HG03139 (cell line): ENCODE measurements at regions not wholly inside any gene's neighbourhood (a gene's known extent, or its start where the extent isn't known, plus 50 kb on each side); places are given as distances from the start of the nearest gene placed in this dataset.

Experiments
- ATAC-seq: cut with Tn5 transposase; IDR thresholded peaks from one replicate; pipeline ENCODE4 v1.9.1; 2021; ENCODE audit not compliant: unreplicated experiment

GRCh38 chr10:78993261-78993945 lies 75.4 kb upstream of the ZMIZ1 start:
- ATAC-seq: no peak

DNA sequence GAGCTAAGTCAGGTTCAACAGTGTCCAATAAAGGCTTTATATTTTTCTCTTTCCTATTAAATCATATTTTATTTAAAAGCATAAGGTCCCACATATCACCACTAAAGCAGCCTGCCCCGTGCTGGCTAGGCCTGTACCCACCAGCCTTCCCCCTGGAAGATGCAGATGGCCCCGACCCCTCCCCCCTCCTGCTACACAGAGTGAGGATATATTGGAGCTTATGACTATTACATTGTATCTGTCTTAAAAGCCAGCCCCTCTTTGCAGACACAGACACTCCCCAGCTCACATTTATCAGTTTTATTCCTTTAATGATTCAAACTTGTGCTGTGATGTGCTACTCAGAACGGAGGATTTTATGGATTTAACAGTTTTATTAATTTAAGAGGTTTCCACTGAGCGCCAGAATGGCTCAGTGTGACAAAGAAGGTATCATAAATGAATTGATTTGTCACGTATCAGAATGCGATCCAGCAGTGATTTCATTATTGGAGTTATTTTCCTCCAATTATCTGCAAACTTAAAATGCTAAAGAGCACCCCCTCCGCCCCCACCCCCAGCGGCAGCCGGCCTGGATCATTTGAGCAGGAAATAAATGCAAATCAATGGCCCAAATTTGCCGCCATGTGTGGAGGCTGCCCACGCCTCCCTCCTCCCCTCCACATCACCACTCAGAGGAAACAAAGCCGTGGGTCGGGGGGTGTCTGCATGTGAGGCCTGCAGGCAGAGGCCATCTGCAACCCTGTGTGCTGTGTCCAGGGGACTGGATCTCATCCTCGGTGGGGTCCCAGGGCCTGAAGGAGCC lies 72.6 kb upstream of the ZMIZ1 start:
- no peak for ATAC-seq

GRCh38 chr10:78996792-78997129 lies 72.0 kb upstream of the ZMIZ1 start:
- no peak for ATAC-seq

DNA sequence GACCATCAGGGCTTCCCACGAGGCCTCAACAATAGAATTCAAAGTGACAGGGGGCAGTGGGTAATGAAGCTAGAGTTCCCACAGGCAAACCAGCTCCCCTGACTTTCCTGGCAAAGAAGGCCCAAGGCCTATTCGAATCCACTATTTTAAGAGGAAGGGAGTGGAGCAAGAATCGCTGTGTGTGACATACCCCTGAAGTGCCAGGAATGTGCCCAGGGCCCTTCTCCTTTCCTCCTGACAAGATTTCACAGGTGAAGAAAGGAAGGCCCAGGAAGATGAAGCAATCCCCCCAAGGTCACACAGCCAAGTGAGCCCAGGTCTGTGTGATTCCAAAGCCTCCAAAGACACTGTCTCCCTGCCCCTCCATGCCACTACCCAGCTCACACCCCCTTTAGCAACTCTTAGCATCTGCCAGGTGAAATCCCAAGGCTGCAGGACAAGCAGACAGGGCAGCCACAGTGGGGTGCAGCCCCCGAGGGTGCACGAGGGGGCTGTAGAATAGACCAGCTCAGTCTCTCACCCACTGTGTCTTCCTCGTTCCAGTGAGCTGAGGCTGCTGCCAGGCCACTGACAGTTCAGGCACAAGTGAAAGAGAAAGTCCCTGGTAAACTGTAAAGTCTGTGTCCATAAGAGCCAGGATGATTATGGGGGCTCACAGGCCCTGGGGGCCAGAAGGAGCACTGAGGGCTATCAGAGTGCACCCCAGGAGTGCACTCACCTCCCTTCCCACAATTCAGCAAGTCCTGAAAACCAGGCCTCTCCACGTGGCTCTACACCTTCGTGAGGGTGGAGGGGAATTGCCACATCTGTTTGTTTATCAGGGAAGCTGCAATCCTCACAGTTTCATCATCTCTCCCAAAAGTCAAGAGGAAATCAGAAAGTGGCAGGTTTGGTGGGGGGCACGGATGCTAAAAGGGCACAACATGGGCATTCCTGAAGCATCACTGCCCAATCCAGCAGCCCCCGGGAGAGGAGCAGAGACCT lies 70.8 kb upstream of the ZMIZ1 start:
- no peak for ATAC-seq

- no peak for ATAC-seq
Observed at GRCh38 chr10:79001082-79001885, 67.5 kb upstream of the ZMIZ1 start.

GRCh38 chr10:79002336-79002735 lies 66.4 kb upstream of the ZMIZ1 start:
- no peak for ATAC-seq

DNA sequence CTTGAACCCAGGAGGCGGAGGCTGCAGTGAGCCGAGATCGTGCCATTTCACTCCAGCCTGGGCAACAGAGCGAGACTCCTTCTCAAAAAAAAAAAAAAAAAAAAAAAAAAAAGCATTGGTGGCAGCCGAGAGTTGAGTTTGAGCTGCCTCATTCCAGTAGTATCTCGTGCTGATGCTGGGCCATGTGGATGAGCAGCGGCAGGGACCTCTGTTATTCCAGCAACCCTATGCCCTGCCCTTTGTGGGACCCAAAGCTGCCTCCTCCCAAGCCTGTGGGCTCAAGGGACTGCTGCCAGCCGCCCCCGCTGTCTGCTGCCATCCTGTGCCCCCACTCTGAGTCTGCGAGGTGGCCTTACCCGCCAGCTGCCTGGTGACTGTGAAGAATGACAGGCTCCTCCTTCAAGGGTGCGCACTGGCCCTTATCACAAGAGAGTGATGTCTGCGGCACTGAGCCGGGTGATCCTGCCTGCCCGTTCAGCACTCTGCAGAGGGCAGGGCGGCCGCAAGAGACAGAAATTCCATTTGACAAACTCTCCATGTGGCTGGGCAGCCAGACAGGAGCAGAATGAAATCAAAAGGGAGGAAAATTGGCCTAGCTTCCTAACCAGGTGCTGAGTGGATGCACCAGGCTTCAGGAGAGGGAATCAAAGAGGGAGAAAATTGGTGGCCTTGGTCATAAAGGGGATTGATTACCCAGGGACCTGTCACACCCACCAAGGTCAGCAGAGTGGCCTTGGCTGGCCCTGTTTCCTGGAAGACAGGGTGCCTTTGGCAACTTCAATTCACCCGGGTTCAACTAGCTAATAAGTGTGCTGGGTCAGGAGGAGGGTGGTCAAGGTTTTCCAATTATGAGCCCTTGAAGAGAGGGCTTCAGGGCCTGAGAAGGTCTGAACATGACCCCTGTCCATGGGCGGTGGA lies 65.3 kb upstream of the ZMIZ1 start:
- ATAC-seq: no peak

DNA sequence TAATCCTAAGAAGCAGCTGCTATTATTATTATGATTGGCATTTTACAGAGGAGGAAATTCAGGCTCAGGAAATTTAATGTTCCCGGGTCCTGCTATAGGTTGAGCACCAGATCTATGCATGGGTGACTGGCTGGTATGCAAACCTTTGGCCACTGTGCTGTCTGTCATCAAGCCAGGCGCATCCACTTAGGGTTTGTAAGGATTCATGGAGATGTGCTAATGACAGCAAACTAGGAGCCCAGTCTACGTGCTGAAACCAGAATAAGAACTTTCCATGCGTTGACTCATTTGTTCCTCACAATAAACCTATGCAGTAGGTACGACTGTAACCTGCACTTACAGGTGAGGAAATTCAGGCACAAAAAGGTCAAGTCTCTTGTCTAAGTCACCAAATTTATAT lies 64.5 kb upstream of the ZMIZ1 start:
- no peak for ATAC-seq

GRCh38 chr10:79005126-79005810 lies 63.5 kb upstream of the ZMIZ1 start:
- ATAC-seq: no peak

DNA sequence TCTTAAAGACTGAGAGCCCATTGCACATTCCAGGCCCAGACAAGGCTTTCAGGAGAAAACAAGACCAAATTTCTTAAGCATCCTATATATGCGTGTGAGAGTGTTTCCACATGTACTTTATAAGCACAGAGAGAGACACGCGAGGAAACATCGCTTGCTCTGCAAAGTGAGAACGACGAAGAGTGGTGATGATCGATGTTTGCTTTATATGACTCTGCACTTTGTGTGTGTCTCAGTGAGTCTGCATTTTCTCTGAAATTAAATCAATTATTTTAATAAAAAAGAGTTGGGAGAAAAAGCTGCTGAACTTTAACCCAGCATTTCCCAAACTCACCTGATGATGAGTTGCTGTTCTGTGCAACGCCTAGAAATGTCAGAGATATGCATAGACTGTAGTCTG lies 61.7 kb upstream of the ZMIZ1 start:
- no peak for ATAC-seq

DNA sequence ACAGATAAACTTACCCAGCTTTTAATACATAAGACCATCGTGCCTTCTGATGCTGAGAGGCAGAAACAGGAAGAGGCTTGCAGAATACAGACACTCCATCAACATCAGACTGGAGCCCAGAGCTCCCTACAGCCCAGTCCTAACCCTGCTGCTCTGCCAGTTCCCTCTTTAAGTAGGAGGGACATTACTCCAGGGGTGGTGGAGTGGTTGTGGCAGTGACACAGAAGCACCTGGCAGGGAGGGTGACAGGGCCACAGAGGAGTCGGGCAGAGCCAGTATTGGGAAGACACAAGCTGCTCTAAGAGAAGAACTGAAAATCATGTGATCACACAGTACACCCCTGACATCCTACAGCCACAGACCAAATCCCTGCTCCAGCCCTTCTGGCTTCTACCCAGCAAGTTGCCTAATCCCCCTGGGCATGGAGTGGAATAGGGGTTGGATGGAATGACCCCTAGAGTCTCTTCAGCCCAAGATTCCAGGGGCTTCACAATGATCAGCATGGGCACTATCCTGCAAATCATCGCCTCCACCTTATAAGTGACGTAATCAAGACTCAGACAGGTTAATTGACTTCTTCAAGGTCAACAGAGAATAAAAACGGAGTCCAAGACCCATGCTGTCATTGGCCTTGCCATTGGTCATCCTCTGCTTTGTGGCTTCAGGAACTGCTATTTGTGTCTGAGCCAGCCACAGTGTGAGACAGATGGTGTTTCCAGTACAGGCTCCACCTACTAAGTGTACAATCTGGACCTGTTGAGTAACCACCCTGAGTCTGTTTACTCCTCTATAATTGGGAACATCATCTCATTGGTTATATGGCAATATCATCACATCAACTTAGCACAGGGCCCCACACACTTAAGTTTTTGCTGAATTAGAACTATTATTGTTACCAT lies 61.1 kb upstream of the ZMIZ1 start:
- ATAC-seq: no peak

DNA sequence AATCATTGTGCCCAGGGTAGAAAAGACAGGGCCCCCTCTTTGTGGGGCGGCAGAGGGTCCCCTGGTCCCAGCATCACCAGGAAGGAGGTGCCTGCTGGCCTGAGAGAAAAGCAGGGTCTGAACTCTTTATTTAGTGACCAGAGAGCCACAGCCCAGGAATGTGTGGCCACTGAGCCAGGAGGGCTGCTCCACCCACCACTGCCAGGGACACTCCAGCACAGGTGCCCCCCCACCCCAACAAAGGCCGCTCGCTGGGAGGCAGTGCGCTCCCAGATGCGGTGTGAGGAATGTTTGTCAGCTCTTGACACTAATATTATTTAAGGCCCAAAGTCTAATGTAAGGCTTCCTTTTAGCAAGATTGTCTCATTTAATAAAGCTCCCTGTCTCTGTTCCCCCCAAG lies 59.6 kb upstream of the ZMIZ1 start:
- ATAC-seq: no peak

GRCh38 chr10:79012567-79012966 lies 56.2 kb upstream of the ZMIZ1 start:
- no peak for ATAC-seq

GRCh38 chr10:79013406-79013987 lies 55.3 kb upstream of the ZMIZ1 start:
- ATAC-seq: no peak

- ATAC-seq: no peak
Observed at GRCh38 chr10:79014796-79015195, 54.0 kb upstream of the ZMIZ1 start.

- no peak for ATAC-seq
Observed at GRCh38 chr10:79017882-79018520, 50.8 kb upstream of the ZMIZ1 start.

GRCh38 chr10:79018521-79019011 lies 50.2 kb upstream of the ZMIZ1 start:
- no peak for ATAC-seq
